Activated CD4-positive, alpha-beta T cell treated with anti-CD3 and anti-CD28 coated beads, Interleukin-2, amount 50 U/mL, for 16 hours (primary cell): ENCODE measurements at regions not wholly inside any gene's neighbourhood (a gene's known extent, or its start where the extent isn't known, plus 50 kb on each side); places are given as distances from the start of the nearest gene placed in this dataset.
"Not testable (repeated sequence)": the region's sequence is repeated elsewhere in the genome, so short reads cannot be mapped to it uniquely, and the experiment has no call there.

ENCODE experiments used
- DNase-seq: peaks from one replicate; pipeline ENCODE4 v3.0.0-alpha.2; 2020

GRCh38 chr2:60355849-60356261 is 197.6 kb downstream of the BCL11A start:
- no peak for DNase-seq

GRCh38 chr2:60354713-60355112 is 198.7 kb downstream of the BCL11A start:
- DNase-seq = no peak

GRCh38 chr2:60353863-60354262 is 199.6 kb downstream of the BCL11A start:
- no peak for DNase-seq

GRCh38 chr2:60353406-60353800 is 200.1 kb downstream of the BCL11A start:
- DNase-seq = no peak

GRCh38 chr2:60352491-60353405 is 200.7 kb downstream of the BCL11A start:
- DNase-seq = no peak

- DNase-seq = no peak
Measured at GRCh38 chr2:60351802-60352201, 201.7 kb downstream of the BCL11A start.

GRCh38 chr2:60351321-60351720 is 202.1 kb downstream of the BCL11A start:
- DNase-seq = no peak

- DNase-seq = no peak
Measured at GRCh38 chr2:60350791-60351190, 202.7 kb downstream of the BCL11A start.

- DNase-seq = no peak
Measured at GRCh38 chr2:60347781-60348180, 205.7 kb downstream of the BCL11A start.

GRCh38 chr2:60342491-60342890 is 211.0 kb downstream of the BCL11A start:
- not testable (repeated sequence) for DNase-seq

- no peak for DNase-seq
Measured at GRCh38 chr2:60341151-60341550, 212.3 kb downstream of the BCL11A start.

GRCh38 chr2:60339286-60339685 is 214.2 kb downstream of the BCL11A start:
- no peak for DNase-seq

GRCh38 chr2:60337142-60337497 is 216.3 kb downstream of the BCL11A start:
- no peak for DNase-seq

- DNase-seq = no peak
Measured at GRCh38 chr2:60336442-60337141, 216.9 kb downstream of the BCL11A start.

GRCh38 chr2:60335533-60336237 is 217.8 kb downstream of the BCL11A start:
- DNase-seq = no peak

GRCh38 chr2:60334610-60335009 is 218.8 kb downstream of the BCL11A start:
- DNase-seq = no peak

- no peak for DNase-seq
Measured at GRCh38 chr2:60333264-60333663, 220.2 kb downstream of the BCL11A start.

GRCh38 chr2:60331115-60331809 is 222.2 kb downstream of the BCL11A start:
- DNase-seq = no peak

- DNase-seq = no peak
Measured at GRCh38 chr2:60329225-60329624, 224.2 kb downstream of the BCL11A start.

GRCh38 chr2:60324536-60324935 is 228.9 kb downstream of the BCL11A start:
- DNase-seq = no peak

GRCh38 chr2:60321816-60322215 is 231.6 kb downstream of the BCL11A start:
- DNase-seq = no peak

- no peak for DNase-seq
Measured at GRCh38 chr2:60320724-60321123, 232.7 kb downstream of the BCL11A start.

- no peak for DNase-seq
Measured at GRCh38 chr2:60319031-60319547, 234.4 kb downstream of the BCL11A start.
